GM12873 (cell line): ENCODE measurements at regions not wholly inside any gene's neighbourhood (a gene's known extent, or its start where the extent isn't known, plus 50 kb on each side); places are given as distances from the start of the nearest gene placed in this dataset.

ENCODE experiments used
- TF ChIP-seq, protein P1 (sequence below): IDR thresholded peaks from 2 replicates; pipeline ENCODE4 v1.5.1; 2012; ENCODE audit warnings: low read depth, mild to moderate bottlenecking, moderate library complexity, low read length, control low read depth; ENCODE audit not compliant: insufficient read depth; ENCODE audit errors: missing control alignments

DNA sequence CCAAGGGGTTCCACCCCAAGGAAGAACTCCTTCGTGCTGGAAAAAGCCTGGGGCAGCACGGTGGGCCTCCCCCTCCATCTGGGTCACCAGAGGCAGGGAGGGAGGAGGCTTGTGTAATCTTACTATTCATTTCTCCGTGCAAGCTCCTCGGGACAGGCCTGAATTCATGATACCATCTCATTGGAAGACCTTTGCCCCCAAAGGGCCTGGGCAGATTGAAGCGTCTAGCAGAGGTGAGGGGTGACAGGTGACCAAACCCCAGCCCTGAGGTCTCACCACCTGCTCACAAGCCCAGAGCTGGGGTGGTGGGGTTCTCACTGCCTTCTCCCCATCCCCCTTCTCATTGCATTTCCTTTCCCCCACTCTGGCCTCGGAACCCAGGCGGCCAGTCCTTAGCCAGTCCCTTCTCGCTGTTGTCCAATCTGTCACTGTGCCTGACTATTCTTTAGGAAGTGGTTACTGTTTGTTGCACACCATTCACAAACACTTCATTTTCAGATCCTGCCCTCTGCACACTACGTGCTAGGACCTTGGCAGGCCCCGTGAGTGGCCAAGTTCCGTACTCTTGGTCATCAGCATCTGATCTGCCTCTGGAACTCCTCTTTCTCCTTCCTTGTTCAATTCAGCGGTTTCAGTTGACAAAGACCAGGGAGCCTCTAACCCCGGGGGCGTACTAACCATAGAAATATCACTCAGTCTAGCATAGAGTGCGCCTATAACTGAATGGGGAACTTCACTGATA lies 137.1 kb downstream of the LY86 start:
- TF ChIP-seq, protein P1, sequence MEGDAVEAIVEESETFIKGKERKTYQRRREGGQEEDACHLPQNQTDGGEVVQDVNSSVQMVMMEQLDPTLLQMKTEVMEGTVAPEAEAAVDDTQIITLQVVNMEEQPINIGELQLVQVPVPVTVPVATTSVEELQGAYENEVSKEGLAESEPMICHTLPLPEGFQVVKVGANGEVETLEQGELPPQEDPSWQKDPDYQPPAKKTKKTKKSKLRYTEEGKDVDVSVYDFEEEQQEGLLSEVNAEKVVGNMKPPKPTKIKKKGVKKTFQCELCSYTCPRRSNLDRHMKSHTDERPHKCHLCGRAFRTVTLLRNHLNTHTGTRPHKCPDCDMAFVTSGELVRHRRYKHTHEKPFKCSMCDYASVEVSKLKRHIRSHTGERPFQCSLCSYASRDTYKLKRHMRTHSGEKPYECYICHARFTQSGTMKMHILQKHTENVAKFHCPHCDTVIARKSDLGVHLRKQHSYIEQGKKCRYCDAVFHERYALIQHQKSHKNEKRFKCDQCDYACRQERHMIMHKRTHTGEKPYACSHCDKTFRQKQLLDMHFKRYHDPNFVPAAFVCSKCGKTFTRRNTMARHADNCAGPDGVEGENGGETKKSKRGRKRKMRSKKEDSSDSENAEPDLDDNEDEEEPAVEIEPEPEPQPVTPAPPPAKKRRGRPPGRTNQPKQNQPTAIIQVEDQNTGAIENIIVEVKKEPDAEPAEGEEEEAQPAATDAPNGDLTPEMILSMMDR = no peak

DNA sequence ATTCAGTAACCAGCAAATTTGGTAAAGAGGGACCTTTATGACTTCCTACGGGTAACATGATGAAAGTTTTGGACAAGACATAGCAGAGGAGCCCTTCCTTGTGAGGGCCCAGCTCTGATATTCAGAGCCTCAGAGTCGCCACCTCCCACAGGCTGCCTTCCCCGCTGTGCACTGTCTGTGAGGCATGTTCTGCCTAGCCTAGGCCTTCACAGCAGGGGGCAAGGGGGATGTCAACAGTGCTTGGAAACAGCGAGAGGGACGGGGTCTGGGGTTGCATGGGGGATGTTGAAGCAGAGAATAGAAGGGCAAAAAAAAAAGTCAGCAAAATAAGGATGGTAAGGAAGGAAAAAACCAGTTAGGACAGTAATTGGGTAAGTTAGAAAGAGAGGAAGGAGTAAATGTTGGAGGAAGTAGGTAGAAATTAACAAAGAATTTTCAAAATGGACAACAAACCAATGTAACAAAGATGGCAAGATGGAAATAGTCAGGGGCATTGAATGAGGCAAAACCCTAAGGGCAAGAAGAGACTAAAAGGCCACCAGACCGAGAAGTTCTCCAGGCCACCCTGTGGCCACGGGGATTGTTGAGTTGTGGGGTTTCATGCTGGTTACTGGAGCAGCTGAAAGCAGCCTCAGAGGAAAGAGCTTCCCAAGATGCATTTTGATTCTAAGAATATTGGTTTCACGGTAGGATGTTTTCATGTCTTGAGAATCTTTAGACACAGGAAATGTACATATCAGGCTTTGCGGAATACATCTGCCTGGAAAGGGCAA lies 139.8 kb downstream of the LY86 start:
- TF ChIP-seq, protein P1 = no peak

DNA sequence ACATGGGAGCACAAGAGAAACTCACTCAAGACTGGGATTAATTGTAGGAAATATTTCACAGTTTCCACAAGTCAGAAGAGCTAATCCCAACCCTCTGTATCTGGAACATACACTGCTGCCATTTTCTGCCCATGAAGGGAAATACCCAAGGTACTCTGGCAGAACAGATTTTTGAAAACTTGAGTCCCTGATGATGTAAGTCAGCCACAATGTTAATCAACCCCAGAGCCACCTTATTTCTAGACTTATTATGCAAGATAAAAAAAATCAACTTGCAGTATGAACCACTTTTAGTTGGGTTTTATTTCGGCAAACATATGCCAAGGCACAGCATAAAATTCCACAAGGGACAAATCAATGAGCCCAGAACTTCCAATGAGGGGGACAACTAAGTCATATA lies 141.5 kb downstream of the LY86 start:
- TF ChIP-seq, protein P1 = no peak

DNA sequence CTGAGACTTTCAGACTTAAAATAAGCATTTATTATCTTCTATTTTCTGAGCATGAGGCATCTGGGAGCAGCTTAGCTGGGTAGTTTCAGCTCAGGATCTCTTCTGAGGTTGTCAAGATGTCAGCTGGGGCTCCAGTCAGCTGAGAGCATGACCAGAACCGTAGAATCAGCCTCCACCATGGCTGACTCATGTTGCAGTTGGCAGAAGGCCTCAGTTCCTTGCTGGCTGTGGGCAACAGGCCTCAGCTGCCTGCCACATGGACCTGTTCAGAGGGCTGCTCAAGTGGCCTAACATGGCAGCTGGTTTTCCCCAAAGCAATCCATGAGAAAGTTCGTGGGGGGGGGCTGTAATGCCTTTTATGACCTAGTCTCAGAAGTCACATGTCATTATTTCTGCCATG lies 142.3 kb downstream of the LY86 start:
- TF ChIP-seq, protein P1 = no peak

DNA sequence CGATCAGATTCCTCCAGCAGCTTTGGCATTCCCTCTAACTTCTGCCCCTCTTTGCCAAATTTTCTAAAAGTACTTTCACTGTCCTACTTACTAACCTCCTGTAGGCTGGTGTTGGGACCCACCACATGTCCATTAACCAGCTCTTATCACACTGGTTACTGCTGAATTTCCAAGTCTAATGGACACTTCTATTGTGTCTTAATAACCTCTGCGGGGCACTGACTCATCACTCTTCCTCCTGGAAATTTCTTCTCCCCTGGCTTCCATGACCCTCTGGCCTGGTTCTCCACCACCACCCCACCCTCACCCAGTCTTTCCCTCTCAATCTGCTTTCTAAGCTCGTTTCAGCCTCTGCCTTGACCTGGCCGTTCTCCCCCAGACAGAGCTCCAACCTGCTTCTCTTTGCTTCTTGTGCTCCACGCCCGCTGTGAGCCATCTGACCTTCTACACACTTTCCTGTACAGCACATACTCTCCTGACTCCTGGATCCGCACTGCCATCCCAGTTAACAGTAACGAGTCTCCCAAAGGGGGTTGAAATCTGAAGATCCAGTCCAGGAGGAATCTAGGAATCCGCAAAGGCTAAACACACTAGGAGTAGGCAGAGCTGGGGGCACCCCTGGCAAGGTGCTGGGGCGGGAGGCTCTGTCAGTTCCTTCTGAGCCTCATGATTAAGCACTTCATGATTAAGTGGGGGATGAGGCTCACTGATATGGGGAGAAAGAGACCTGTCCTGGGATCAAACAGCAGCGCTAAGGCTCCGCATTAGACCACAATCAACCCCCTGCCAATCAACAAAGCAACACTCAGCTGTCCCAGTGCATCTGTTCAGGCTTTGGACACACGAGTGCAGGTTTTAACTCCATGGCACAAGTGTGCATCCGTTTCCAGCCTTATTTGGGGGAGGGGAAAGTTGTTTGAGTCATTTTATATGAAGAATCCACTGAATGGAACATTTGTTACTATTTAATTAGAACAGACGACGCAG lies 146.3 kb downstream of the LY86 start:
- TF ChIP-seq, protein P1 = no peak

DNA sequence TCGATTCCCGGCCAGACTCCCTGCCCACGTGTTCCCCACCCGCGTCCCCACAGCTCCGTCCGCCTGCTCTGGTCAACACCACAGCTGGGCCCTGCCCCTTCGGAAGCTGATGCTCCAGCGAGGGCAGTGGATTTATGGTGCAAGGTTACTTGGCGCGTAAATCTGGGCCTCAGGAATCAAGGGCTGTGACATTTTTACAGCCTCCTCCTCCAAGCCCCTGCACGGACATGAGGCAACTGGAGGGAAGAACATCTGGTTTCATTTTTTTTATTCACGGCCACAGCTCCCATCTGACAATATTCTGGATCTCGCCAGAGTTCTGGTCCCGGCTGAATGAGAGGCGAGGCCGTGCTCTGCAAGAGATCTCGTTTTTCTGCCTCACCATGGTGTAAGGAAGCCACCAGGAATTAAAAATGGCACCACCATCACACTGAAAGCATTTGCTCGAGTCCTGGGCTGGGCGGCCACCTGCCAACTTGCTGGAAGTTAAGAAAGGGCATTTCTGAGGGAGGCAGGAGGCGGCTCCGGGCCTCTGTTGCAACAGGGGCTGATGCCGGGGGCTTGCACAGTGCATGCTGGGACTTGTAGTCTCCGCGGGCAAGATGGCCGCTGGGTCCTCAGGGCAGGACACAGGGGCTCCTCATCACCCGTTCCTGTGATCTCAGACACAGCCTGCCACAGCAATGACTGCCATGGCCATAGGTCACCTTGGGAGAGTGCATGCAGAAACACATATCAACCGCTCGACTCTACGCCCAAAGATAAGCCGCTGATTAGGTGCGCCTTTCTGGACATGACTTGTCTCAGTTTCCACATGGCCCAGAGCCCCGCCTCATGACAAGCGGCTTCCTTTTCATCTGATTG lies 148.5 kb downstream of the LY86 start:
- TF ChIP-seq, protein P1 = no peak
